ENCODE measurements at regions not wholly inside any gene's neighbourhood (a gene's known extent, or its start where the extent isn't known, plus 50 kb on each side); places are given as distances from the start of the nearest gene placed in this dataset.

DNA sequence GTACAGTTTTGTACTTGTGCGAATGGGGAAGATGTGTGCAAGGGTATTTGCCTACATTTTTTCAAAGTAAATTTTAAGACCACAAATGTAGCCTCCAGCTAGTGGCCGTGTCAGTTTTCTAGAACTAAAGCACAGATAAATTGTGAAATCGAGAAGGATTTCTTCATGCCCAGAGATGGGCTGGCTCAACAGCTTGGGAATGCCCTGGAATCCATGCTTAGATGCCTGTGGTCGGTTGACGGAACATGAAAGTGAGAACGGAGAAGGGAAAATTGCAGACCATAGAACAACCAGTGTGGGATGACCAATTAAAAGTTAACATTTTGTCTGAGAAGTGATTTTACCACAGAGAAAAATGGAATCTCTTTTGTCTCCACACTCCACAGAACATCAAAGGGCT, 73.2 kb upstream of the VCX2 start:
- Mint-ChIP-seq H3K9me3 (ENCODE audit: unreplicated experiment) (peaks cover 5% of the 10 kb centered on the region), H3K27ac (ENCODE audit: unreplicated experiment) (no peak overlapping the region), H3K36me3 (ENCODE audit: unreplicated experiment) (no peaks in the 10 kb centered on the region), H3K27me3 (ENCODE audit: unreplicated experiment) (no peaks in the 10 kb centered on the region), H3K4me3 (ENCODE audit: unreplicated experiment) (no peak overlapping the region), H3K4me1 (ENCODE audit: unreplicated experiment) (no peaks in the 10 kb centered on the region)
- no peak for TF ChIP-seq CTCF (IDR thresholded peaks at IDR 0.05)
- no peak for DNase-seq (ENCODE audit: extremely low spot score, unreplicated experiment)

- no peak overlapping the region for H3K4me3 Mint-ChIP-seq (ENCODE audit: unreplicated experiment)
- H3K27ac Mint-ChIP-seq (ENCODE audit: unreplicated experiment) = no peak overlapping the region
- peaks cover 5% of the 10 kb centered on the region for H3K9me3 Mint-ChIP-seq (ENCODE audit: unreplicated experiment)
- H3K27me3 Mint-ChIP-seq (ENCODE audit: unreplicated experiment) = no peaks in the 10 kb centered on the region
- no peak for TF ChIP-seq CTCF (IDR thresholded peaks at IDR 0.05)
- no peaks in the 10 kb centered on the region for H3K36me3 Mint-ChIP-seq (ENCODE audit: unreplicated experiment)
- H3K4me1 Mint-ChIP-seq (ENCODE audit: unreplicated experiment) = no peaks in the 10 kb centered on the region
- DNase-seq (ENCODE audit: extremely low spot score, unreplicated experiment) = no peak
Observed at GRCh38 chrX:8245411-8245810, 74.3 kb upstream of the VCX2 start.

- Mint-ChIP-seq H3K4me1 (ENCODE audit: unreplicated experiment) (no peaks in the 10 kb centered on the region), H3K27ac (ENCODE audit: unreplicated experiment) (no peak overlapping the region), H3K36me3 (ENCODE audit: unreplicated experiment) (no peaks in the 10 kb centered on the region)
Observed at GRCh38 chrX:8253096-8253495, 82.0 kb upstream of the VCX2 start.

DNA sequence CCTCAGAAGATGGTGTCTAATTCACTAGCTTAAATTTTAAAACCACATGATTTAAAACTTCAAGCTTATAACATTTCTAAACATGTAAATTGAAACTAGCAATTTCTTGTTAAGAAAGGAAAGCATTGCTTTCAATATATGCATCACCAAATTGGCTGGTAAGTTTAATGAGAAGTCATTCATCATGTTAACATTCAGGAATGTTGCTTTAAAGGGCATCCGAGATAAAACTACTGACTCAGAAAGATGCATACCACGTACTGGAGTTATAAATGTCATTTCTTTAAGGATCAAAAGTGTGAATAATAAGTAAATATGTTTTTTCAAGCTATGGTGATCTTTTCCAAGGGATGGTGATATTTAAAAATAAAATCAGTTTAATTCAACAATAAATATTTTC, 83.3 kb upstream of the VCX2 start:
- peaks cover 5% of the 10 kb centered on the region for H3K9me3 Mint-ChIP-seq (ENCODE audit: unreplicated experiment)
- no peak overlapping the region for H3K4me3 Mint-ChIP-seq (ENCODE audit: unreplicated experiment)
- no peak overlapping the region for H3K27ac Mint-ChIP-seq (ENCODE audit: unreplicated experiment)
- no peaks in the 10 kb centered on the region for H3K4me1 Mint-ChIP-seq (ENCODE audit: unreplicated experiment)
- DNase-seq (ENCODE audit: extremely low spot score, unreplicated experiment) = no peak
- no peaks in the 10 kb centered on the region for H3K36me3 Mint-ChIP-seq (ENCODE audit: unreplicated experiment)
- H3K27me3 Mint-ChIP-seq (ENCODE audit: unreplicated experiment) = no peaks in the 10 kb centered on the region
- no peak for TF ChIP-seq CTCF (IDR thresholded peaks at IDR 0.05)

More at GRCh38 chrX:8253096-8253495, 82.0 kb upstream of the VCX2 start:
- Mint-ChIP-seq H3K4me3 (ENCODE audit: unreplicated experiment) (no peak overlapping the region), H3K27me3 (ENCODE audit: unreplicated experiment) (no peaks in the 10 kb centered on the region), H3K9me3 (ENCODE audit: unreplicated experiment) (peaks cover 9% of the 10 kb centered on the region)
- TF ChIP-seq CTCF (IDR thresholded peaks at IDR 0.05) = no peak
- no peak for DNase-seq (ENCODE audit: extremely low spot score, unreplicated experiment)

GRCh38 chrX:8272821-8273220, 101.8 kb upstream of the VCX2 start:
- Mint-ChIP-seq H3K4me3 (ENCODE audit: unreplicated experiment) (no peak overlapping the region), H3K27ac (ENCODE audit: unreplicated experiment) (no peak overlapping the region), H3K4me1 (ENCODE audit: unreplicated experiment) (peaks cover 12% of the 10 kb centered on the region), H3K9me3 (ENCODE audit: unreplicated experiment) (peaks cover 38% of the 10 kb centered on the region), H3K27me3 (ENCODE audit: unreplicated experiment) (no peaks in the 10 kb centered on the region), H3K36me3 (ENCODE audit: unreplicated experiment) (no peaks in the 10 kb centered on the region)
- no peak for TF ChIP-seq CTCF (IDR thresholded peaks at IDR 0.05)
- DNase-seq (ENCODE audit: extremely low spot score, unreplicated experiment) = no peak
